IMR-90 (cell line): ENCODE measurements at regions not wholly inside any gene's neighbourhood (a gene's known extent, or its start where the extent isn't known, plus 50 kb on each side); places are given as distances from the start of the nearest gene placed in this dataset.

ENCODE experiments used
- CTCF ChIP-seq: conservative IDR thresholded peaks from 2 replicates; pipeline ENCODE4 v1.5.1; 2012; ENCODE audit warnings: mild to moderate bottlenecking, low read depth, low read length, improper control_type of control experiment
- MAFK ChIP-seq: IDR thresholded peaks from 2 replicates; pipeline ENCODE4 v1.6.1; 2012; ENCODE audit warnings: low read depth, low read length, improper control_type of control experiment
- MXI1 ChIP-seq: IDR thresholded peaks from 2 replicates; pipeline ENCODE4 v1.6.1; 2012; ENCODE audit warnings: low read depth, mild to moderate bottlenecking, low read length, moderate library complexity, borderline replicate concordance
- POLR2A ChIP-seq: IDR thresholded peaks from 2 replicates; pipeline ENCODE4 v1.6.1; 2012; ENCODE audit warnings: mild to moderate bottlenecking, low read depth, low read length

DNA sequence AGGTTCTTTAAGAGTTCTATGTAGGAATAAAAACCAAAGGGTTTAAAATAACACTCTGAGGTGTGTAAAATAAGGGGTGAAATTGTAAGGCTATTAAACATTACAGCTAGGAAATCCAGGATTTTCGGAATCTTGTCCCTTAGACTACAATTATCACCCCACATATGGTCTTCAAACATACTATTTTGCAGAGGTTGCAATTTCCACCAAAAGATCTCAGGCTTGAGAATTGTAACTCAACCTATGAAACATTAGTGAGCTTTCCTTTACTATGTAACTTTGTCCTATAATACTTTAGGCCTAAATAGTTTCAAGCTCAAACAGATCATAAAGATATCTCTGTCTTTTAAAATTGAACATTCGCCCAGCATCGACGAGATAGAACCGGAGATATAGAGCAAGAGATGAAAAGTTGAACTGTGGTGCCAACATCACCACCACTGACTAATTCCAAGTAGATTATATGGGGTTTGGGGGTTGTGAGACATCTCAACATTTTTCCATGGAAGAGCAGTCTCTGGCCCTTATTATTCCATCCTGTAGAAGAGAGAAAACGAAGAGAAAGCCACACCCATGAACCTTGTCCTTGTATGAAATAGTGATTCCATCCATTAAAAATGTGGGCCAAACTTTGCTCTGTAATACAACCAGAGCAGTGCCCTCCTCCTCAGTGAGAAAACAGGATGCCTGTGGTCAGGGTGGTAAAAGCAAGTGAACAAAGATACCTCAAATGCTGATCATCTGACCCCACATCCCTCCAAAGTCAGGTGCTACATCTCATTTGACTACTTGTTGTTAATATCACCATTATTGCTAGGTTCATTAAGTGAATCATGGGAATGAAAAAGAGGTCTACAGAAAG, 284.5 kb upstream of the GJE1 start:
- TF ChIP-seq CTCF (no peak), MAFK (peak; percentile 53), MXI1 (no peak), POLR2A (no peak)
